ENCODE measurements at regions not wholly inside any gene's neighbourhood (a gene's known extent, or its start where the extent isn't known, plus 50 kb on each side); places are given as distances from the start of the nearest gene placed in this dataset.
A peak's percentile ranks its signal among the peaks of the same experiment; 100 is the strongest.
"Not testable (repeated sequence)": the region's sequence is repeated elsewhere in the genome, so short reads cannot be mapped to it uniquely, and the experiment has no call there.

DNA sequence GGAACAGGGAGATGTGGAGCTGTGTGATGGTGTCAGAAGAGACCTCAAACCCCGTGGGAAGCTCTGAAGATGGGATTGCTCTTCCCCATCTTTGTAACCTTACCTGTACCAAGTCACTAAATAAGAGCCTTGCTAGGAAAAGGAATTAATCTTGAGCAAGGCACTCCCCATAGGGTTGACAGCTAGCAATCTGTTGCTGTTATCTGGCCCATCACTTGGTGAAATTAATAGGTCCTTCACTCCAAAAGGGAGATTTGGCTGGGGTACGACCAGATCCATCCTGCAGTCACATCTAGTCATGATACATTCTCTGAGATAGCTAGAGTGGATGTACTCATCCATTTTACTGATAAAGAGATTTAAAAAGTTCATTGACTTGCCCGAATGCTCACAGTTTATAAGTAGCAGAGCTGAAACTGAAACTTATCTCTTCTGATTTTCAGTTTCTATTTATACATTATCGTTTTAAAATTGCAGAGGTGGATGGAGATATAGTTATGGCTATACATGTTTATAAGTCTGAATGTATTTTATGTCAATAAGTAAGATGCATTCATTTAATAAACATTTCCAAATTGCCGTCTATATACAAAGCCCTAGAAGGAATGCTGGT is 299.1 kb upstream of the MCTP2 start:
- no peak for DNase-seq

DNA sequence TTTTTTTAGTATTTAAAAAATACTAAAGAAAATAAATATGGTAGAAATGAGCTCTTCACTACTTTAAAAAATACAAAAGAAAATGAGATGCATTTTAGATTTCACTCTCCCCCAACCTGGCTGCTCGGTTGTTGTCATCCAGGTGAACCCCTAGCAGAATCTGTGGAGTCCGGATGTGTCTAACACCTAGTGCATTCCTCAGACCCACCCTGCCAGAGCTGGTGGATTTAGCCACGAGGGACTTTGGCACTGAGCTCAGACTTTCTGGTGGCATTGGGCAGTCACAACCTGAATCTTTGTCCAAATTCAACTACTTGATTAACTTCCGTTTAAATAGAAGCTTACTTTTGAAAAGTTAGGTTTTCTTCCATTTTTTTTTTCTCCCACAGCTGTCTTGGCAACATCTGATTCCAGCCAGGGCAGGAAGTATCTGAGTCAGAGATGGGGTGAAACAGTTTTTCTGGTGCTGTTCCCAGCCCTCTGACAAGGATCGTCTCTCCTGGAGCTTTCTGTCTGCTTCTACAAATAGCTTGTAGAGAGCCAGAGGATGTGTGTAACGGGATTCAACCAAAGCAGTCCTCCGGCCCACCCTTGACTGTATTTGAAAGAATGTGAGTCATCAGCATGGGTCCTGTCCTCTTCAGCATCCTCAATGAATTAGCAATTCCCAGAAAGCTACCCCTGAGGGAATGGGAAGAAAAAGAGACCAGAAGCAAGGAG is 301.8 kb upstream of the MCTP2 start:
- DNase-seq, result no peak

DNA sequence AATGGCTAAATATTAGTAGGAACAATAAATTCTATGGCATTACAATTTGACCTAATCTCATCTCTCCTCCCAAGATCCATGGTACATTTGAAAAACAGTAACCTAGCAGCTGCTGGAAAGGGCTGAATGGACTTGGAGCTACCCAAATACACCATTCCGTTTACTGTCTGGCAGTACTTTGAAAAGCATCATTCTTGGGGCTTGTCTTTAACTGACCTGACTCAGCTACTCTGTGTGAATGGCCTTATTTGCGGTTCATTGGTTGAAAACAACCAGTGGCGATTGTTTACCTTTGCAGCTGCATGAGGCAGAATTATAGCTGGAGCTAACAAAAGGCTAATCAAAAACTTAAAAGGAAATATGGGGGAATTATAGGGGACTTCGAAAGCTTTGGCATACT is 311.2 kb upstream of the MCTP2 start:
- no peak for DNase-seq

DNA sequence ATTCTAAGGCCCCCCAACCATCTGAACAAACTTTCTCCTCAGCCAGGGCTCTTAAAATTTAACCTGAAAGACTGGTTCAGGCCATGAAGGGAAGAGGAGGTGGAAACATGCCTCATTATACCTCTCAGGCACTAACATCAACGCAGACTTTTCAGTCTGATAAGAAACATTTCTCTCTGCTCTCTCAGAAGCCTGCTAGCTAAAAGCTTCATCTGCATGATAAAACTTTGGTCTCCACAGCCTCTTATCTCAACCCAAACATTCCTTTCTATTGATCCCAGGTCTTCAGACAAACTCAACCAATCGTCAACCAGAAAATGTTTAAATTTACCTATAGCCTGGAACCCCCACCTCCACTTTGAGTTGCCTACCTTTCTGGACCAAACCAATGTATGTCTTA is 312.6 kb upstream of the MCTP2 start:
- DNase-seq, result not testable (repeated sequence)

DNA sequence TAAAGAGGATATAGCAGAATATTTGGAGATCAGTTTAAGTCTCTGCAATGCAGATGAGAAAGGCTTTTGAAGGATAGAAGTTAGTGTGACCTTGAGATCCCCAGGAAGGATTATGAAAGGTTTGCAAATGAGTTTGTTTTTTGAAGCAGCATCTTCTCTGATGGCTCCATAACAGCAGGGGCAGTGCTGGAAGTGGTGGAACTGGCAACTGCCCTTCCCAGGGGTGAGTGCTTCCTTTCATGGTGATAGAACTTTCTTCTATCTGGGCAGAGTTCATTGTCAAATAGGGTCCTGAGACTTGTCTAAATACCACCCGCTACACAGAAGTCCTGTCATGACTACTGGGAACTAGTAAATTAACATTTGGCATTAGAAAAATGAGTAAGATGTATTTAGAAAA is 314.2 kb upstream of the MCTP2 start:
- DNase-seq, result no peak

DNA sequence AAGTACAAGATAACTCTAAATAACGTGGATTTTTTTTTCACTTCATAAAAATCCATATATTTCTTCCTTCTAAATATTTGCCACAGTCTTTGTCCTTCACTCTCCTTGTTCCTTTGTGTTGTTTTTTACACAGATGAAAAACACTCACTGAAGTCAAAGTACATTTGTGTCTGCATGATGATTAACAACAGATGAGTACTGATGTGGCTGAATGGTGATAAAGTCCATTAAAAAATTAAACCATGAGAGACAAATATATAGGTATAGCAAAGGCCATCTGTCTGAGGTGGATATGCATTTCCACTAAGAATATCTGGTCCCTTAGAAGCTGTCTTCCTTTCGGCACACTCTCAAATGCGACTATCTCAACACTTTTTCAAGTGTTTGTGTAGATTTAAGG is 317.5 kb upstream of the MCTP2 start:
- DNase-seq, result no peak

DNA sequence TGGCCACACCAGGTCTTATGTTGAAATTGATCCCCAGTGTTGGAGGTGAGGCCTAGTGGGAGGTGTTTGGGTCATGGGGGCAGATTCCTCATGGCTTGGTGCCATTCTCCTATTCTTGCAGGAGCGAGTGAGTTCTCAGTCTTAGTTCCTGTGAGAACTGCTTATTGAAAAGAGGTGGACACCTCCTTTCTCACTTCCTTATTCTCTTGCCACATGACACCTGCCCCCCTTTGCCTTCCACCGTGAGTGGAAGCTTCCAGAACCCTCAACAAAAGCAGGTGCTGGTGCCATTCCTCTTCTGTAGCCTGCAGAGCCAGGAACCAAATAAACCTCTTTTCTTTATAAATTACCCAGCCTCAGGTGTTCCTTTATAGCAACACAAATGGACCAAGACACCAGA is 318.1 kb upstream of the MCTP2 start:
- DNase-seq, result no peak

DNA sequence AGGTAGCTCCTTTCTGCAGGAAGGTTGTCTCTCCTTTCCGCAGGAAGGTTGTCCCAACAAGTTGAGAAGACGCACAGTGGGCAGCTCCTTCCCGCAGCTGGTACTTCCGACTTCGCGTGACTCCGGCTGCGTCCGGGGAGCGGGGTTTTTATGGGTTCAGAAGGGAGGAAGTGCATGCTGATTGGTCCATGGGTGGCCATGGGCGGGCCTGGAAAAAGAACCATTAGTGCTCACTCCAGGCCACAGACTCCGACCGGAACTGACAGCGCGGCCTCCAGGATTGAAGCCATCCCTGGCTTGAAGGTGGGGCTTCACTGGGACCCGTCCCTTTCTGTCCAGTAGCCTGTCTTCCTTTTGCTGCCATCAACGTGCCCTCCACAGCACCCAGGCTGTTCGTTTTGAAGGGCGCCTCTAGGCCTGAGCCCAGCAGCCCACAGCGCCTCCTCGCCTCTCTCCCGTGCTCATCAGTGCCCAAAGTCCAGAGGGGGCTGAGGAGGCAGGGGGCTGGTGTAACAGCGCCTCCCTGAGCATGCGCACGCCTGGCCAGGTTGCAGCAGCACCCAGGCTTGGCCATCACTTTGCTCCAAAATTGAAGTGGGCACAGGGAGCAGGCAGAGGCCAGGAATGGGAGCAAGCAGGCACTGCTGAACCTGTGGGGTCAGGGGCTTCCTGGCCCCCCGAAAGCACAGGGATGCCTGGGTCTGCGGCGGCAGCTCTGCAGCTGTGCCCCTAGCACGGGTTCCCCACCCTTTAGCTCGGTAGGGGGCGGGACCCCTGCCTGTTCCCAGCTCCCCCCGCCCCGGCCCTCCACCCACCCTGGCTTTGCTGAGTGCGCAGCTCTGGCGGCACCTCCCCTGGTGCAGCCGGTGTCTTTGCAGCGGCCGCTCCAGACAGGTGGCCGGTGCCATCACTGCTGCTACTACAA is 330.6 kb upstream of the MCTP2 start:
- no peak for DNase-seq

DNA sequence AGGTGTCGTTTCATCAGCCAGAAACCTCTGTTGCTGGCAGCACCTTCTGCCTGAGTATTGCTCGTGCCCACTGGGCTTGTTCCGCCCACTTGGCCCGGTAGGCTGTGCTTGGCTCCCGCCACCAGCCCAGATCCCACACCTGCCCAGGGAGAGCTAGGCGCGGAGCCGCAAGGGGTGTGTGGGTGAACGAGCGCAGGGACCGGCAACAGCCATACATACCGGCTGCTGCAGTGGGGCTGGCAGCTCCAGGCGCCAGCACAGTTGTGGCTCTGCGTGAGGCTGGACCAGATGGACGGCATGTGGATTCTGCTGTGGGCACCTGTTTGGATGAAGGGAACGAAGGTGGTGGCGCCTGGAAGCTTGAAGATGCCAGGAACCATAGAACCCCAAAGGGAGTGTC is 331.5 kb upstream of the MCTP2 start:
- DNase-seq, result no peak

DNA sequence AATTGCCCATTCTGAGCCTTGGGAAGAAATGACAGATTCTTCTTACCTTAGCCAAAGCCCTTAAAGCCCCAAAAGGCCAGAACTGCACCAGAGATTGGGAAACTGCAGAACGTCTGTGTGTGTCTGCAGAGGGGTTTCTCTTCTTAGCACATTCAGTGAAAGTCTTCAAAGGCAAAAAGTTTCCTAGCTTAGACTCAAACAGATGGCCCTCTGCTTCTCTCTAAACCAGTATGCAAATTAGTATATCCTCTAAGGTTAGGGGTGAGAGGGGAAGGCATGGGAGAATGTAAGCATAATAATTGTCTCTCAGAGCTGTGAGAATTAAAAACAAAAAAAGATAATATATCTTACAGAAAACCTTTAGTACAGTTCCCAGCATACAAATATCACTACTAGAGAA is 334.0 kb upstream of the MCTP2 start:
- DNase-seq, result no peak

DNA sequence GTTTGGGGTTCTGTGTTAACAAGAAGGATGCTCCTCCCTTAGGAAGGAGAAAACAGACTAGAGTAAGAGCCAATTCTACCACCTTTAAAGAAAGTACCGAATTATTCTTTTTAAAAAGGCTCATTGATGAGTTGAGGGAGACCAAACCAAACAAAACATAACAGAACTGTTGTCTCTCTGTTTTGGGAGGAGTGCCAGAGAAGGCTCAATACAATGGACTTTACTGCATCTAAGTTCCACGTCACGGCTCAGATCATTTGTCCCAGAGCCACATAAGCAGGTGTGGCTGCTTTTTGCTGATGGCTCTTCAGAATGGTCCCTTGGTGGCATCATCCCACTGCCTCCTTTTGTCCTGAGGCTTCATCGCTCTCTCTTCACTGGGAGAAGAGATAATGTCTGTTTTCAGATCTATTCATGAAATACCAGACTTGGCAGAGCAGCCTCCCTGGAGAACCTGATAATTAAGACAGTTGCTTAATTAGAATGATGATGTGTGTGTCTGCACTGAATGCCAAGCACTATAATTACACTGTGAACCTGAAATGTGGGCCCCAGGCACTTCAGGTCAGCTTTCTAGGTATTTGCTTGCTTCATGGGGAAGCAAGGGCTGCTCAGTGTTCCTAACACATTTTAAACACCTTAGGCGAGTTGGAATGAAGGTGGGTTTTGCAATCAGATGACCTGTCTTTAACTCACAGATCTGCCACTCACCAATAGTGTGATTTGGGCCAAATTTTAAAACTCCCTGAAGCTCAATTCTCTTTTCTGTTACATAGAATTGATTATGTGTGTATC is 335.2 kb upstream of the MCTP2 start:
- DNase-seq, result peak; percentile 85

DNA sequence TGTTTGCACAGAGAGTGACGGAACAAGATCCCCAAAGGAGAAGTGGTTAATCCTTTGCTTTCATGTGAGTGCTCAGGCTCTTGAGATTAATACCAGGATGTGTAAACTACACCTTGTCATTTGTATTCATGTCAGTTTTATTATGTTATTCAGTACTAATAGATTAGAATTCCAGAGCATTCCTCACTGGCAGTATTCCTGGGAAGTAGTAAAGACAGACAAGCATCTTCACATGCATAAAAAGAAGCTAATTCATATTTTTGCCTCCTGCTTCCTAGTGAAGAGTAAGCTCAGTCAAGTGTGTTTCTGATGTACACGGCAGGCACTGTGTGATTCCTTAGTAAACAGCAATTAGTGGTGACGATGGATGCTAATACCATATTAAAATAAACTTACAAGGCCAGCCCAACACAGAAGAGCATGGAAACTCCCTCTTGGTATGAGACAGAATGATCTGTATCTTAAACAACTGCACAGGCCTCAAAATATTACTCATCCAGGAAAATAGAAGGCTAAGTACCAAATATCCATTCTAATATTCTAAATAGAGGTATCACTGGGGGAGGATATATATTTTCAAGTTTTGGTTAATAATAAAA is 336.8 kb upstream of the MCTP2 start:
- no peak for DNase-seq

DNA sequence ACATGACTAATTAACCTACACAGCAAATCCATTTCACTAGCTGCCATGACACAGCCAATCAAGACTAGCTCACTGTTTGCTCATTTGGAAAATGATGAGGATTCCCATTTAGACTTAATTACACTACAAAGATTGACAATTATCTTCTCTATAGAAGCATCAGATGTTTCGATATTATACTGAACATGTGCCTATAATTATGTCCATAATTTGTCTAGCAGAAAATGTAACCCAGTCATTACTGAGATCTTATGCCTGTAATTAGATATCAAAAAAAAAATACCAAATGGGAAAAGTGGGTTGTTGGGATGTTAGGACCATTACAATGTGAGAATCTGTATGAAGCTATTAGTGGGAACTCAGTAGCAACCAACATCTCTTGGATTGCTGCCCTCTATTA is 344.2 kb upstream of the MCTP2 start:
- DNase-seq, result peak; percentile 94

DNA sequence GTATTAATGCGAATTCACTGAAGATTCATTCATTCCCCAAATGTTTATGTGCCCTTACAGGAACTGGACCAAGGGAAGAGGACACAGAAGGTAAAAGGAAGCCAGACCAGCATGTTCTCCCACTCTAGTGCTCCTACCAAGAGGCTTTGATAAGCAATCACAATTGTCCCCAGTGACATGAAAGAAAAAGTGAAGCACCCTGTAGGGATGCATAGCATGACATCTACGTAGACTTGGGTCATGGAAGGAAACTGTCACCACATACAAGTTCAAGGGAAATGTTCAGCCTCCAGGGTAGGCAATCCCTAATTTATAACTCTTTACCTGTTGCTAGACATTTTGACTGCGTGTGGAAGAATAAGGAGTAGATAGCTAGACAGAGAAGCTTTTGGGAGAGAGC is 348.6 kb upstream of the MCTP2 start:
- DNase-seq, result no peak

DNA sequence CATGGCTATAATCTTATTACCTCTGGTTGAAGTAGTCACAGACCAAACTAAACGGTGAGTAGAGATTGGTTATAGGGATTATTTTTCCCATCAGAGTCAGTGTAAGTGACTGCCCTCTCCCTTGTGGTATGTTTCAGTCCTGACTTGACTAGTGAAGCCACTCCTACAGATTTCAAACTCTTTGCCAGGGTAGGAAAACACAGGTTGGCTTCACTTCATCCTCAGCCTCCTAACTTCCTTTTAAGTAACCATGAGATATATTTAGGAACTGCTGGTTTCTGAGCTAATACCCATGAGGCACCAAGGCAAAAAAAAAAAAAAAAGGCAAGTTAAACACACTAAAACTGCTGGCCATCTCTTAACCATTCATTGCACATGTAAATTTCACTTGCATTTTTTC is 349.2 kb upstream of the MCTP2 start:
- DNase-seq, result no peak

DNA sequence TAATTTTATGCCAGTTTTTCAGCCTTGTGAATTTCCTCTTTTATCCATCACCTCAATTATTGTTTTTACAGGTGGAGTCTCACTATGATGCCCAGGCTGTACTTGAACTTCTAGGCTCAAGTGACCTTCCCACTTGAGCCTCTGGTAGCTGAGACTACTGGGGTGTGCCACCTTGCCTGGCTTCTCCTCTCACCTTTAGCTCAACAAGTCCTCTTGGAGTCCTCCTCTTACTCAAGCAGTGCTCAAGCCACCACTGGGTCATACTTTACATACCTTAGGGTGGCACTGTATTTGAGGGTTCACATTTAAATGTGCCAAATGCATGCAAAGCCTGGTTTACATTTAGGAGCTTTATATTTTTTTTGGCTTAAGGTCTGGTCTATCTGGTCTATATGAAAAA is 350.1 kb upstream of the MCTP2 start:
- no peak for DNase-seq

DNA sequence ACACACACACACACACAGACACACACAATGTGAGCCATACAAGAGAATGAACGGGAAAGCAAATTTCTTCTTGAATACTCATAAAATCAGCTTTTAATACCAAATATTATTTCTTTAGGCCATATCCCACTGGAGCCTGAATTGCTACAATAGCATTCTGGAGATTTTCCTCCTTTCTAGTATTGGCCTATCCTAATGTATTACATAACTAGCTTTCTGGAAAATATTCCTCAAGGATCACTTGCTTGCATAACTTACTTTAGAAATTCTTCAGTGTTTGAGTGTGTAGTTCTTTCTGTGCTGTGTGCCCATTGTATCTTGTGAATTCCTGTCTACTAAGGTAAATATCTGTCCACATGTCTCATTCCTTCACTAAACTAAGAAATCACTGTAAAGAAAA is 351.0 kb upstream of the MCTP2 start:
- DNase-seq, result no peak

DNA sequence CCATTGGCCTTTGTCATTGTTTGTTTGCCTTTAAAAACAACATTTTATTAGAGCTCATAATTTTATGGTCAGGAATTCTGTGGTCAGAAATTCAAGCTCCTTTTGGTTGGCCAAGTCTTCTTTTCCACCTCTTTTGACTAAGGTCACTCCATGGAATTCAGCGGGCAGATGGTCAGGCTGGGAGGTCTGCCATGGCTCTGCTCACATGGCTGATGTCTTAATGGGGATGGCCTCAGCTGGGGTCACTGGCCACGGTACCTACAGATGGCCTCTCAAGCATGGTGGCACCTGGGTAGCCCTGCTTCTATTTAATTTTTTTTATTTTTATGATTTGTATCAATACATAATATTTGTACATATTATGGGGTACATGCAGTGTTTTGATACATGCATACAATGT is 360.8 kb upstream of the MCTP2 start:
- no peak for DNase-seq

DNA sequence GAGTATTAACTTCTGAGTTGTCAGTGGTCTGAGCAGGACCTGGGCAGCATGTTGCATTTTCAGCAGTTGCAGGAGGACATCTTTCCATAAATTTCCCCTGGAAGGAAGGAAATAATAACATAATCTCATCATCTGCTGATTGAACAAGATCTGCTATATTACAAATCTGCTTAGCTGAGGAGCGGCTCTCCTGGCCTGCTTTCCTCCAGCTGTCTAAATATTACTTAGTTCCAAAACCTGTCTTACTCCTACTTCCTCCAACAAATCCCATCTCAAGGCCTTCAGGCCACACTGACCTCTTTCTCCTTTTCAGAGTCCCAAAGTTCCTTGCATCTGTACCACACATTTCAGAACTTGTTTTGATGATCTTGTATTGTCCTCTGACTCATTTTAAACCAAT is 364.4 kb upstream of the MCTP2 start:
- DNase-seq, result no peak

DNA sequence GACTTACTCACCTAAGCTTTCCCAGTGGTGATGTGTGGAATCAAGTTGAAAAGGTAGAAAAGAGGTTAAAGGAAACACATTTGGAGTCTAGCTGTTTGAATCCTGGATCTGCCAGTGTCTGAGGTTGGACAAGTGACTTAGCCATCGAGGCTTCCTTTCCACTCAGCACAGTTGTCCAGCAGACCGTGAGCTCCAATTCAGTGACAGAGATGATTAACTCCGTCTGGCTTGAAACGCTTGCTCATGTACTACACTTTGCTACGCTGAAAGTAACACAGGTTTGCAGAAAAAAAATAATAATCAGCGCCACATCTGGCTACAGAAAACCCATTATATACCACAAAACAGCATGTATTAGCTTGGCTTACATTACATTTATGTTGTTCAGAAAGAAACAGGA is 364.9 kb upstream of the MCTP2 start:
- no peak for DNase-seq

DNA sequence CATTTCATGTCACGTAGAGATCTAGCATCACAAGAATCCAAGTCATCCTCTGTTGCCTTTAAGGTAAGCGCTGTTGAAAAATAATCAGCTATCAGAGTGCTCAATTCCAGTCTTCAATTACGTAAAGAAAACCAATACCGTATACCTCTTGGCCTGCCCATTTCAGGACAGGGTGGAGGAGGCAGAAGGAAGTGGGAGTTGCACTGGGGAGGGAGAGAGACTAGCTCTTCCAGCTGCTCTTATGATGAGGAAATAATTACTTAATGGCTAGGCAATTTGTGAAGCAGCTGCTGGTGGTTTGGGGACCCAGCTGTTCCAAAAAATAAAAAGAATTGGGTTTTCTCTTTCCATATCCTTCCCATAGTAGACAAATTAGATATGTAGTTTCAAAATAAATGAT is 365.8 kb upstream of the MCTP2 start:
- DNase-seq, result peak; percentile 76

DNA sequence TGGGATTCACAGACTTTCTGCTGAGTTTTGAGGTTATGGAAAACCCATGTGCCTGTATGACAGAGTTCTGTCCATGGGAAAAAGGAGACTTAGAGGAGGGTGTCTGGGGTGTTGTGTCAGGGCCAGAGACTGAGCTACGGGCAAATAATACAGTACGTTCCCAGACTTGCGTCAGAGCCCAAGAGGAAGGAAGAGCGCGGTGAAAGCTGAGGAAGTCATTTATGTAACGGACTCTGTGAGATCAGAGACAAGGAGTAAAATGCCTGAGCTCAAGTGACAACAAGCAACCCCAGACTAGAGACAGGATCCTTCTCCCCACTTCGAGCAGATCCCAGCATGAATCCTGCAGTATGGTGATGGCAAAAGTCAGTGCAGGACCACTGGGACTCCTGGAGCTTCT is 368.6 kb upstream of the MCTP2 start:
- no peak for DNase-seq

Measured in NCI-H1105 treated with DMSO at 0.1 percent for 48 hours (cell line).